NOMO-1 treated with dmso at 0.1 percent for 144 hours (cell line): ENCODE measurements at regions not wholly inside any gene's neighbourhood (a gene's known extent, or its start where the extent isn't known, plus 50 kb on each side); places are given as distances from the start of the nearest gene placed in this dataset.
"Not testable (repeated sequence)": the region's sequence is repeated elsewhere in the genome, so short reads cannot be mapped to it uniquely, and the experiment has no call there.

Source experiments
- DNase-seq: peaks from one replicate; lab custom pipeline; 2025; ENCODE audit not compliant: unreplicated experiment; lab: John Stamatoyannopoulos, UW

DNA sequence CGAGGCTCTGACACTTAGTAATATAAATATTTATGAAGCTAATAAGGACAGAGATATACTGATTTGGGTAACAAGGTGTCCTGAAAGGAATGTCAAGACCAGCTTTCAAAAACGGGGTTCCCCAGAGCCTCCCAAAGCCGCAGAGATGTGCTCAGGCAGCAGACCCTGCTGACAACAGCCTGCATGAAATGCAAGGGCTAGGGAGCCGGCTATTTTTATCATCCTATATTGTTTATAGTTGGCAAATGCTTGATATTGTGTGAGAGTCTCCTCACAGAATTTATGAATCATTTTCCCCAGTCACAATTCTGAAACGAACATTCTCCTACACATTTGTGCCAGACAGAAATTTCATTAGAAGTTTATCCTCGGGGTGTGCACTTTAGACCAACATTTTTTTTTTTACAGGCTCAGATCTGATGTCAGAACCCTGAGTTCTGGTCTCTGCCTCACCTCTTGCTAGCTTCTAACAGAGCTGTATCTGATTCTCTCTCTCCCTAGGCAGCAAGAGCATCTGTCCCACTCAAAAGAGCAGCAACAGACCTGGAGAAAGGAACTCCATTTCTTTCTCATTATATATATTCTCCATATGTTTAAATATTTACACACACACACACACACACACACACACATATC is 302.3 kb upstream of the PLD5 start:
- no peak for DNase-seq

DNA sequence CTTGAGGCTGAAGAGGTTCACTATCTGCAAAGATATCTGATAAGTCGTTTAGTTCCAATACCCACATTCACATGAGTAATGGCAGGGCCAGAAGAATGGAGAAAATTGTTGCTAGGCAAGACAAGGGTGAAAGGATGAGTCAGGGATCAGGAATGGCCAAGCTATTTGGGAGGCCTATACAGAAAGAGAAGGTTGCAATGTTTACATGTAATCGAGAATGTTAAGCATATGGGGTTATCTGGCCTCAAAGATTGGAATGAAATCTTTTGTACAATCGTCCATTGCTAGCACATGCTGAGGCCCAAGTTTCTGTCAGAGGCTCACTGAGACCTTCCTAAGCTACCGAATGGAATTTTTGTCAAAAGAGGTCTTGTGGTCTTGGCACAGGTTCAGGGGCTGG is 299.9 kb upstream of the PLD5 start:
- DNase-seq, result no peak

DNA sequence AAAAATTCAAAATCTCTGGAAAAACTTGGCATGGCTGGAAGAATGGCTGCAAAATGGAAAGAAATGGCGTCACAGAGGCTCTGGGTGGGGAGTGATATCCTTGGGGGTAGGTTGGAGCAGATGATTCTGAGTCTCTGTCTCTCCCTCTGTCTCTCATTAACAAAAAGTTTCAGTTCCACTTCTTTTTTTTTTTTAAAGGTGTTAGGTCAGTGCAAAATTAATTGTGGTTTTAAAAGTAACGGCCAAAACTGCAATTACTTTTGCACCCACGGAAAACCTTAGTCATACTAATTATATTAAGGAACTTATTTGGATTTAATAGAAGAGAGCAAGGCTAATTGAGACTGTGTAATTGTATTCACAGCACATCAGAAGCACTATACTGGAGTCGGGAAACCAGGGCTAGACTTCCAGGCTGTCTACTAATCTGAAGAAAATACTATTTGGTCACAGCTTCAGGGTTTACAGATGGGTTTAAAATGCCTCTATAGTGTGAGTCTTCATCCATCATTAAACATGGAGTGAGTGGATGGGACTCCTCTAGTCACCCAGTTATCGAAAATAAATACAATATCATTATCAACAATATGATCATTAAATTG is 289.1 kb upstream of the PLD5 start:
- peak; percentile 19 for DNase-seq

DNA sequence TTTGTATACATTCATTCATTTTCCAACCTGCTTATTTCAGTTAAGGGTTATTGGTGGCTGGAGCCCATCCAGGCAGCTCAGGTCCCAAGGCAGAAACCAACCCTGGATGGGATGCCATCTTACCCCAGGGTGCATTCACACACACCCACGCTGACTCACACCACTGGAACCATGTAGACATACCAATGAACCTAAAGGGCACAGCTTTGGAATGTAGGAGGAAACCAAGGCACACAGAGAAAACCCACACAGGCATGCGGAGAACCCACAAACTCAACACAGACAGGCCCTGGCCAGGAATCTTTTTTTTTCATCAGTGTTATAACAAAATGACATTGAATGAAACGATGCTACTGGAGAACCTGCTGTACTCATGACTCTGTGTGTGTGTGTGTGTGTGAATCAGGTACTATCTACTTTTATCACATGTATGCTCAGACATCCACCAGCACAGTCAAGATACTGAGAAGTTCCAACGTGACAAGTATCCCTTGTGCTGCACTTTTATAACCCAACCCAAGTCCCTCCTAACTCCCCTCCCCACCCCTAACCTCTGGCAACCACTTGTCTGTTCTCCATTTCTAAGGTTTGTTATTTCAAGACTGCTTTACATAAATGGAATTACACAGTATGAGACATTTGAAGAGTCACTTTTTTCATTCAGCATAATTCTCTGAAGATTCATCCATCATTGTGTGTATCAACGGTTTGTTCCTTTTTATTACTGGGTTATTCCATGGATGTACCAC is 286.8 kb upstream of the PLD5 start:
- DNase-seq, result no peak

DNA sequence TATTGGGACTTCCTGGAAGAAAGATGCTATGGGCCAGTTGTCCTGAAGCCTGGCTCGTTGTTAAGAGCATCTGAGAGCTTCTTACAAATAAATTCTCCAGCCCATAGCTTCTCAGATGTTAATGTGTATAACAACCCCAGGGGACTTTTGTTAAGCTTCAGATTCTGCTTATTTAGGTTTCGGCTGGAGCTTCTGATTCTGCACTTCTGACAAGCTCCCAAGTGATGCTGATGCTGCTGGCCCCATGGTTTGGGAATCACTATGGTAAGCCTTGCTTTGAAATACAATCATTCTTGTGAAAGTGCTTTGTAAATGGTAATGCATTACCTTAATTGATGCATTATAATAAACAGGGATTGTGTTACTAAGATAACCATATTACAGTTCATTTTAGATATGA is 281.8 kb upstream of the PLD5 start:
- no peak for DNase-seq

DNA sequence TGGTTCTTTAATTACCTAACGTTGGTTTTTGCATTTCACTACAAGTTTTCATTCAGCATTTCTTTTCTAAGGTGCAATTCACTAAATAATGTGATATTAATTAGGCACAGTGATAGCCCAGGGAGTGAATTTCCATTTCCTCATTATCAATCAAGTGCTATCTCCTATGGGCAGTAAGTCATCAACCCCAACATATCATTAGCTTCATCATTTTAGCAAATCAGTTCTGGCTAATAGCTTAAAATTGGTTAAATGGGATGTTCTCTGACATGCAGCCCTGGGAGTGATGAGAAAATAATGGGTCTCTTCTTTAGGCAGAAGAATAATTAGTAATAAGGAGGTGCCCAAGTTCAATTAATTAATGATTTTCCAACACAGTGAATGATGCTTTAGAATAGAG is 280.9 kb upstream of the PLD5 start:
- DNase-seq, result not testable (repeated sequence)

DNA sequence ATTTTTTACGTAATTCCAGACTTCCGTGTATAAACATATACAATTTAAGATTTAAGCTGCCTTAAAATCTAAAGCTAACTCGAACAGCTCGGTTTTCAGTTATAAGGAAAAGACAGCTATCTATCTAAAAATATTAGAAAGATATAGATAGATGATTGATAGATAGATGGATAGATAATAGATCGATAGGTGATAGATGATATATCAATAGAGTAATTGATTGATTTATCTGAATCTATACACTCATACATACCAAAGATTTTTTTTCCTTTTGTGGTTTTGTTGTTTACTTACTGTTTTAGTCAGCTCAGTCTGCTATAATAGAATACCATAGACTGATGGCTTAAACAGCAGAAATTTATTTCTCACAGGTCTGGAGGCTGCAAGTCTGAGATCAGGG is 278.5 kb upstream of the PLD5 start:
- DNase-seq, result no peak

DNA sequence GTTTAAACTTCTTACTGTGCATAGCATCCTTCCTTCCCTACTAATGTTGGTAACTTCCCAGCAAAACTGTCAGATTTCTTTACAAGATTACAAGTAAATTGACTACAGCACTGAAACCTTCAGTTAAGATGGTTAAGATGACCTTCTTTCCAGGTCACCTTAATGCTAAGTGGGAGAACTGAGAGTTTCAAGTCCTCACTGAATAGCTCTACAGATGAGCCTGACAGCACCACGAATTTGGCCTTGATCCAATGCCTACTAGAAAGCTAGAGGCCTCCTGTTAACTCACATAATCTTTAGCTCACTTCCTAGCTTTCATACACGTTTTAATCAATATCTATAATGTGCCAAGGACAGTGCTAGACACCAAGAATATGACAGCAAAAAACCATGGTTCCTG is 276.0 kb upstream of the PLD5 start:
- no peak for DNase-seq

DNA sequence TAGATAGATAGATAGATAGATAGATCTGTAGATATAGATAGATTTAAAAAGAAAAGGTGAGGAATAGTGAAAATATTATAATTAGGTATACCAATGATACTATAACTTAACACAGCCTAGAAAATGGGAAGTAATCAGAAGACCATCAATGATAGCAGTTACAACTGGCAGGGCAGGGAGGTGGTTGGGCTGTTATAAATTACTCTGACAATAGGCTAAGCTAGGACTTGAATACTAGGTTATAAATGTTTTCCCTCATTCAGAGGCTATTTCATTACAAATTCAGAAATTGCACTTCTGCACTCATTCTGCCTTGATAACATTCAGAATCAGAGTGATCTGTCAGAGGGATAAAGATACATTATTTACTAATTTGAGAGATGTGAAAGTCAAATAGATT is 273.4 kb upstream of the PLD5 start:
- DNase-seq, result no peak

DNA sequence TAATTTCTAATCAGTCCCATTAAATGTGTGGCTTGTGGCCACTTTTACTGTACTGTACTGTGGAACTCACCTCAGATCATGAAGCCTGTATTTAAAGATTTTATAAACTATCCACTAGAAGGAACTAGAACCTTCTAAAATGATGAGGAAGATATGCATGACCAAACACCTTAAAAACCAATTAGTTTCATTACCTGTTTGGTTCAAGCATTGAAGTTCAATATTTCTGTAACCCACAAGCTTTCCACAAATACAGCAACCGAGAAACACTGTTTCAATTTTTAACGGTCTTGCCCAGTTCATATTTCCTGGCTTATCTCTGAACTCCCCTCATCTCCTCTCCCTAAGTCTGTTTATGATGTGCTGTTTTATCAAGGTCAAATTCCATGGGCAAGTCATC is 264.3 kb upstream of the PLD5 start:
- DNase-seq, result no peak

DNA sequence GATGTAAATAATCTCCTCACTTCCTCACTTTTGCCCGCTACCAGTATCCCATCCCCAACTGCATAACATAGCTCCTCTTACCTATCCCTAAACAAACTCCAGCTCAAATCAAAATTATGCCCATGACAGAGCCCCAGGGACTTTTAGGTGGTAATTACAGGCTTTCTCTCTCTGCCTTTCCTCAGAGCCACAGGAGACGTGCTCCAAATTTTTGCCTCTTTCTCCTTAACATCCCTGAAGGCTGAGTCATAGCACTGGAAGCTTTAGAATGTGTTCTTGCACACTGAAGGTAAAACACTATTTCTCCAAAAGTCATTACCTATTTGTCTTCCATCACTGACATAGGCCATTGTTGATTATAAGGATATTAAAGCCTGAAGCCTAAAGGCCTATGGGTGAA is 263.5 kb upstream of the PLD5 start:
- no peak for DNase-seq

DNA sequence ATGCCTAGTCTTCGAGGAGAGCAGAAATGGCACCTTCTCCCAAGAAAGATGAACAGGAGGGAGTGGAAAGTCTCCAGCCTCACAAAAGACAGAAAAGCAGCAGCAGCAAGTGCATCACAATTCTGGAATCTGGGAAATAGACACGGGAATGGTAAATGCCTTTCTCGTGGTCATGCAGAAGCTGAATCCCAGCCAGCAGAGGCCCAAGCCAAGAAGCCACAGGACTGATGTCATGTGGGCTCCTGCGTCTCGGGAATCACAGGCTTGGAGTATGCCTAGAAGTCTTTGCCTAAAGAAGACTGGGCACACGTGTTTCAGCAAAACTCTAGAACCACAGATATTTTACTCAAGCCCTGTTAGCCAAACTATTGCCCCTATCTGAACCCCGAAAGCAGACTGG is 260.3 kb upstream of the PLD5 start:
- no peak for DNase-seq

DNA sequence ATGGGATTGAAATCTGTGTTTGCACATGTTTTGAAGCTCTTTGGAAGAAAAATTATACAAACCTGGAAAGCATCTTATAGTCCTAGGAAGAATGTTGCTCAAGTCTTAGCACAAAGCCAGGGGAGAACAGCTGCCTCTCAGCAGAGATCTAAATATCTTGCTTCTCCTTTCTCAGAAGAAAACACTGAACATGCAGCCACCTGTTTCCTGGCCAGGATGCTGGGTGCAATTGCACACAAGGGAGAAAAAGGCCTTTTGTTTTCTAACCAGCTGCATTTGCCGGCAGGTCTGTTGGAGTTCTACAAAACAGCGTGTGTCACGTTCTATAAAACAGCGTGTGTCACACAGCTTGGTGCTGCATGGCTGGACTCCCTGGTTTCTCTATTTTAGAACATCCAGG is 259.6 kb upstream of the PLD5 start:
- no peak for DNase-seq

DNA sequence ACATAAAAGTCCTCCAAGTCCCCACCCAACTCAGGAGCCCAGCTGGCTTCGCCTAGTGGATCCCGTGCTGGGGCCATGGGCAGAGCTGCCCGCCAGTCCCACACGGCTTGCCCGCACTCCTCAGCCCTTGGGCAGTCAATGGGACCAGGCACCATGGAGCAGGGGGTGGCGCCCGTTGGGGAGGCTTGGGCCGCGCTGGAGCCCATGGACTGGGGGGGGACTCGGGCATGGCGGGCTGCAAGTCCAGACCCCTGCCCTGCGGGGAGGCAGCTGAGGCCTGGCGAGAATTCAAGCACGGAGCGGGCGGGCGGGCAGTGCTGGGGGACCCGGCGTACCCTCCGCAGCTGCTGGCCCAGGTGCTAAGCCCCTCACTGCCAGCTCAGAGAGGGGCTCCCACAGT is 249.8 kb upstream of the PLD5 start:
- DNase-seq, result no peak

DNA sequence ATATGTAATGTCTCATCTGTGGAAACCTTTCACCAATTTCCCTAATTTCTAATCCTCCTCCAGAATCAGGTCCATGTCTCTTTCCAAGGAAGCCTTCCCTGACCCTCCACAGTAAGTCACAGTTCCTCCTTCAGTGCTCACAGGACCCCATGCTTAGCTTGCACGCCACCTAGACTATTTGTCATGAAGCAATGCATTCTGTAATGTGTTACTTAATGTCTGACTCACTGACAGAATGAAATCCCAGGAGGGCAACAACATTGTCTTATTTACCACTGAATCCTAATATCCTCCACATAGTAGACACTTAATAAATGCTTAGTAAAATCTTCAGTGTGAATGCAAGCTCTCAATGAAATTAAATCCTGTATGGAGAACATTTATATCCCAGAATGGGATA is 245.9 kb upstream of the PLD5 start:
- DNase-seq, result no peak

DNA sequence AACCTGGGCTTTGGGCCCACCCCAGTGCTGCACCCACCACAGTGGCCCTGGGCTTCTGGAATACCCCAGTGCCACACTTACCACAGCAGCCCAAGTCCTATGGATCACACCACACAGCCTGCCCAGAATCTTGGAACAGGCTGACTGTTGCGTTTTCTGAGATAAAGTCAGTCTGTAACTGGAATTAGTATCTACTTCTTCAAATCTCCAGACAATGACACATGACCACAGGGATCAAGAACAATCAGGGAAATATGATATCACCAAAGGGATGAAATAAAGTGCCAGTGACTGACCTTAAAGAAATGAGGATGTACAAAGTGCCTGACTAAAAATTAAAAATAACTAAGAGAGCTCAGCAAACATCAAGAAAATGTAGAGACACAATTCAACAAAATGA is 239.7 kb upstream of the PLD5 start:
- no peak for DNase-seq

DNA sequence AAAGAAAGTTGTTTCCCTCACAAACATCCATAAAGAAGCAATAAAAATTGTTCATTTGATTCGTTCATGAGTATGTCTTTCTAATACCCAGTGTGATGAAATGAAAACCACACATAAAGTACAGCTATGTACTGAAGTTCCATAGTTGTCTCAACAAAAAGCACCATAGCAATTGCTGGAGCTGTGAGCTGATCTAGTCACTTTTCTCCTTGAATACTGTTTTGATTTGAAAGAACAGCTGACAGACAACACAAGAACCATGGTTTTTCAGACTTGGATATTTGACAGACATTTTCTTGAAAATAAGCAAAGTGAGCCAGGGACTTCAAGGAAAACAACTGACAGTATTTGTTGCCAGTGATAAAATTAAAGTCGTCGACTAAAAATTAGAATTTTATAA is 237.1 kb upstream of the PLD5 start:
- no peak for DNase-seq

DNA sequence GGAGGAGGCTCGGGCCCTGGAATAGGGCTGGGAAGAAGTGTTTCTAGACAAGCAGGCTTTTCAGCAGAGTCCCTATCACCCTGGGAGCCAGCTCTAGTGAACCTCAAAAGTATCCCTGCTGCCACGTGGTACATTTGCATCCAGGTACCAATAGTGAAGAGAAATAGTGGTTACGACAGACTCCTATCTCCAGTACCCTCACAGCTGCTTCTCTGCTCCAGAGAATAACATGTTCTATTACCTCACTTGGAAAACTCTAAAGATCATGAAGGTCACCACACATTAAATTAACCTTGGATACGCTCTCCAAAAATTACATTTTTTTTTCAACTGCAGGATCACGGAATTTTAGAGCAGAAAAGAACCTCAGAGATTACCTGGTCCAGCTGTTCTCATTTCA is 230.4 kb upstream of the PLD5 start:
- DNase-seq, result no peak

DNA sequence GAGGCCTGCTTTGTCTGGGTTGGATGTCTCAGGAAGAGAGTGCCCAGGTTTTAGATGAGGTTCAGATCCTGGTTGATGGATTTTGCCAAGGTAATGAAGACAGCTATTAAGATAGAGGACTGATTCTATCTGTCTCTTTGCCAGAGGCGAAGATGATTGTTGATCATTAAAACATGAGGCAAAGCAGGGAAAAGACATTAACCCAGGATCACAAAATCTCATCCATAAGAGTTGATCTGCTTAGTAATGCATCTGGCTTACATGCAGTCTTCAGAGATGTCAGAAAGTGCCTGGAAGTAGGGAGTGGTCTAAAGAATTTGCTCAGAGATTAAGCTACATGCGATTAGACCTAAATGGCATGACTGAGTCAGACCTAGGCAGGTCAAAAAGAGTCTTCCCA is 229.6 kb upstream of the PLD5 start:
- DNase-seq, result no peak

DNA sequence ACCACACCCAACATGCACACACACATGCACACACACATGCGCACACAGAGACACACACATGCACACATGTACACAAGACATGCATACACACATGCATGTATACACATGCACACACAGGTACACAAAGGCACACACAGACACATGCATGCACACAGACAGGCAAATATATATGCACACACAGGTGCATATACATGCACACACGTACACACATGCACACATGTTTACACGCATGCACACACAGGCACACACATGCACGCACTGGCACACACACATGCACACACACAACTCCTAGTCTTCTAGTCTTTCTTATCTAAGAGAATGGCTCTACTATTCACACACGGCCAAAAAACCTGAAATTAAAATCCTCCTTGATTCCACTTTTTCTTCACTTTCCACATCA is 222.7 kb upstream of the PLD5 start:
- DNase-seq, result no peak

DNA sequence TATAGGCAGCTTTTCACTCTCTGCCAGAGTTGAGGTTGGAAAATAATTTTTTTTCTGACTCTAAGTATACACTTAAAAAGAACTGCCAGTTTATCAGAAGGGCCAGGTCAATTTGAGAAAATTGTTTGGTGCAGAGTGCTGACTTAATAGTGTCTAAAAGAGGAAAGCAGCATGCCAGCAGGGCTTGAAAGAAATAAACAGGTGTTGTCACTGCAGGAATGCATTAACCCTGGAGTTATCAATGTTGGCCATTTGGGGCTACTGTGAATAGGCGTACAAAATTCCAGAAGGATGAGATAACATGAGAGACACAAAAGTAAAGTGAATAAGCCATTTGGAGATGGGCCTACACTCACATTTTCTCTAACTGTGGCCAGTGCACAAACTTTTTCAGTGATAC is 220.6 kb upstream of the PLD5 start:
- no peak for DNase-seq

DNA sequence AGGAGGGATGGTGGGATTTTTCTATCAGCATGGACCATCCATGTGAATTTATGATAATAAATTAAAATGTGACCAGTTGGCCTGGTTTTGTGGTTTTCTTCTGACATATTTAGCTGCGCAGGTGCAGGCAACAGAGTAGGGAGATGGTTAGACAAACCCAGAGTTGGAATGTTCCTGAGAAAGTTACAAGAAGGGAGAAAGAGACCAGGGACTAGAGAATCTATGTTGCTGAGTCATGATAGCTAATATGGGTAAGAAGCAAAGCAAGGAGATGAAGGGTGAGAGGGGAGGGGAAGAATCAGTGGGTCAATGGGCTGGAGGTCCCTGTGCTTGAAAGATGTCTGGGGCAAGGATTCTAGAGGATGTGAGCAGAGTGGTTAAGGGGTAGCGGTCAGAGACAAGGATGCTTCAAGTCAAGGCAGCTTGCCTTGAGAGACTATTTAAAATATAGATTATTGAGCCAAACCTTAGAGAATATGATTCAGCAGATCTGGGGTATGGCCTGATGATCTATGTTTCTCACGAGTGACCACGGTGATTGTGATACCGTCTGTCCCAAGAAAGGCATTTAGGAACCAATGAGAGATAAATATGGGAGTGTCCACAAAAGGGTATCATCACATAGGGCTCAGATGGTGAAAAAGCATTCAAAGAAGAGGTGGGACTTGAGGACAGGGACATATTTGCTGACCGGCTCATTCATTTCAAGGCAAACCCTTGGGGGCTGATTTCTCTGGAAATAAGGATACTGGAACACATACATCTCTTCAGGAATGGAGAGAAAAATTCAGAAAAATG is 219.7 kb upstream of the PLD5 start:
- no peak for DNase-seq
